ENCODE measurements at regions not wholly inside any gene's neighbourhood (a gene's known extent, or its start where the extent isn't known, plus 50 kb on each side); places are given as distances from the start of the nearest gene placed in this dataset.

- no peak for TF ChIP-seq RAD21 (IDR thresholded peaks at IDR 0.05)
- no peak for TF ChIP-seq HNF4G (IDR thresholded peaks at IDR 0.05)
- no peak for TF ChIP-seq HNF4A (conservative IDR thresholded peaks at IDR 0.05)
- no peak for TF ChIP-seq FOXA1 (IDR thresholded peaks at IDR 0.05)
- TF ChIP-seq YY1 (IDR thresholded peaks at IDR 0.05), result no peak
- TF ChIP-seq NR2F2 (IDR thresholded peaks at IDR 0.05), result no peak
- TF ChIP-seq SP1 (IDR thresholded peaks at IDR 0.05), result no peak
- TF ChIP-seq EGR1 (IDR thresholded peaks at IDR 0.05; ENCODE audit: low read depth in 2 of 2), result no peak
- no peak for TF ChIP-seq ATF3 (IDR thresholded peaks at IDR 0.05)
- TF ChIP-seq FOXA2 (IDR thresholded peaks at IDR 0.05), result no peak
- TF ChIP-seq REST (IDR thresholded peaks at IDR 0.05), result no peak
- TF ChIP-seq MAX (IDR thresholded peaks at IDR 0.05), result no peak
- no peak for TF ChIP-seq CTCF (IDR thresholded peaks at IDR 0.05; ENCODE audit: low read depth, low read length, missing input control)
- TF ChIP-seq TAF1 (conservative IDR thresholded peaks at IDR 0.05), result no peak
- TF ChIP-seq RXRA (IDR thresholded peaks at IDR 0.05), result no peak
- no peak for TF ChIP-seq GABPA (IDR thresholded peaks at IDR 0.05 in 1 of 2, conservative IDR thresholded peaks at IDR 0.05 in 1 of 2)
- WGBS, result 79% methylated on average over 6 of the region's 6 CpGs
- H3K27ac ChIP-seq (ENCODE audit: low read depth in 1 of 2, low read length in 2 of 2), result no peak overlapping the region
- H3K27me3 ChIP-seq (ENCODE audit: control insufficient read depth in 4 of 4, insufficient read depth in 4 of 4, low read length in 3 of 4), result no peaks in the 10 kb centered on the region
- H3K4me1 ChIP-seq (ENCODE audit: control insufficient read depth in 4 of 4, insufficient read depth in 4 of 4, low read length in 3 of 4), result no peaks in the 10 kb centered on the region
- no peaks in the 10 kb centered on the region for H3K36me3 ChIP-seq (ENCODE audit: control insufficient read depth in 4 of 4, insufficient read depth in 3 of 4, low read depth in 1 of 4, low read length in 3 of 4)
- no peaks in the 10 kb centered on the region for H3K9me3 ChIP-seq (ENCODE audit: control insufficient read depth in 4 of 4, low read length in 3 of 4)
- H3K4me3 ChIP-seq (ENCODE audit: low read depth in 1 of 3, low read length in 3 of 3), result no peak overlapping the region
- no peak overlapping the region for H3K9ac ChIP-seq (ENCODE audit: low read depth in 1 of 2, low read length in 2 of 2)
- DNase-seq (ENCODE audit: low spot score), result no peak
Measured at GRCh38 chr11:116438651-116439360, 334.0 kb downstream of the BUD13 start.

- Histone ChIP-seq H3K36me3 (ENCODE audit: control insufficient read depth in 4 of 4, insufficient read depth in 3 of 4, low read depth in 1 of 4, low read length in 3 of 4) (no peaks in the 10 kb centered on the region), H3K9ac (ENCODE audit: low read depth in 1 of 2, low read length in 2 of 2) (no peak overlapping the region), H3K27ac (ENCODE audit: low read depth in 1 of 2, low read length in 2 of 2) (no peak overlapping the region), H3K27me3 (ENCODE audit: control insufficient read depth in 4 of 4, insufficient read depth in 4 of 4, low read length in 3 of 4) (no peaks in the 10 kb centered on the region), H3K4me1 (ENCODE audit: control insufficient read depth in 4 of 4, insufficient read depth in 4 of 4, low read length in 3 of 4) (no peaks in the 10 kb centered on the region), H3K4me3 (ENCODE audit: low read depth in 1 of 3, low read length in 3 of 3) (no peak overlapping the region), H3K9me3 (ENCODE audit: control insufficient read depth in 4 of 4, low read length in 3 of 4) (no peaks in the 10 kb centered on the region)
- 72% methylated on average over 2 of the region's 2 CpGs for WGBS
- DNase-seq (ENCODE audit: low spot score), result no peak
- no peak for TF ChIP-seq ATF3 (IDR thresholded peaks at IDR 0.05)
- no peak for TF ChIP-seq NR2F2 (IDR thresholded peaks at IDR 0.05)
- no peak for TF ChIP-seq HNF4G (IDR thresholded peaks at IDR 0.05)
- no peak for TF ChIP-seq RAD21 (IDR thresholded peaks at IDR 0.05)
- TF ChIP-seq FOXA2 (IDR thresholded peaks at IDR 0.05), result no peak
- no peak for TF ChIP-seq JUND (IDR thresholded peaks at IDR 0.05)
- TF ChIP-seq MAX (IDR thresholded peaks at IDR 0.05), result no peak
- no peak for TF ChIP-seq REST (IDR thresholded peaks at IDR 0.05)
- TF ChIP-seq HNF4A (conservative IDR thresholded peaks at IDR 0.05), result no peak
- no peak for TF ChIP-seq TAF1 (conservative IDR thresholded peaks at IDR 0.05)
- no peak for TF ChIP-seq SP1 (IDR thresholded peaks at IDR 0.05)
- no peak for TF ChIP-seq RXRA (IDR thresholded peaks at IDR 0.05)
- no peak for TF ChIP-seq YY1 (IDR thresholded peaks at IDR 0.05)
- no peak for TF ChIP-seq EGR1 (IDR thresholded peaks at IDR 0.05; ENCODE audit: low read depth in 2 of 2)
- TF ChIP-seq ZBTB33 (IDR thresholded peaks at IDR 0.05), result no peak
Measured at GRCh38 chr11:116434986-116435385, 337.8 kb downstream of the BUD13 start.
